ENCODE measurements at regions not wholly inside any gene's neighbourhood (a gene's known extent, or its start where the extent isn't known, plus 50 kb on each side); places are given as distances from the start of the nearest gene placed in this dataset.

- TF ChIP-seq CTCF (IDR thresholded peaks at IDR 0.05): no peak
- no peak for TF ChIP-seq POLR2A (IDR thresholded peaks at IDR 0.05)
Observed at GRCh38 chr12:107605293-107605692, 80.3 kb upstream of the PWP1 start.
